ES-I3 (cell line): ENCODE measurements at regions not wholly inside any gene's neighbourhood (a gene's known extent, or its start where the extent isn't known, plus 50 kb on each side); places are given as distances from the start of the nearest gene placed in this dataset.

Experiments used
- H3K36me3 ChIP-seq: 2 replicates; pipeline ENCODE4 v1.6.1; 2013; ENCODE audit warnings: mild to moderate bottlenecking, low read length, control low read depth, moderate library complexity; ENCODE audit not compliant: insufficient read depth
- H3K4me1 ChIP-seq: 2 replicates; pipeline ENCODE4 v1.6.1; 2013; ENCODE audit warnings: mild to moderate bottlenecking, control low read depth, low read length; ENCODE audit not compliant: insufficient read depth
- H3K9ac ChIP-seq: 2 replicates; pipeline ENCODE4 v1.6.1; 2013; ENCODE audit warnings: low read depth, mild to moderate bottlenecking, low read length, moderate library complexity
- H3K9me3 ChIP-seq: 2 replicates; pipeline ENCODE4 v1.6.1; 2013; ENCODE audit warnings: mild to moderate bottlenecking, low read length, moderate library complexity; ENCODE audit not compliant: control insufficient read depth, insufficient read depth

DNA sequence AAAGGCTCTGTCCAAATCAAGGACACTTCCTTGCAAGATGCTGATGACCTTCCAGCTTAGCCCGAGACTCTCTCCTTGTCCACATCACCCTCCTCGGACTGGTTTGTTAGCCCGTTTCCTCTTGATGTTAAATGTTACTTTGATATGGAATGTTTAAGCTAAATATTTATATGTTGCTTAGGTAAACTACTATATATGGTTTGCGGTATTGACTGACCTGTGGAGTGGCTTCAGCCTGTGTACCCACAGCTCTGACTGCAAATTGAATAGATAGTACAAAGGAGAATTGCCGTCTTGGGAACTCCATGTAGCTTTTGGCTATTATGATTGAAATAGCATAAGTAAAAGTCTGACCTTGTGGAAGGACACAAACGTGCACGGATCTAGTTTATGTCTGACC is 422.0 kb downstream of the YTHDC2 start:
- Histone ChIP-seq H3K9me3 (no peaks in the 10 kb centered on the region), H3K36me3 (no peaks in the 10 kb centered on the region)

GRCh38 chr5:113937301-113937700 is 423.8 kb downstream of the YTHDC2 start:
- no peak overlapping the region for H3K9ac ChIP-seq

More for the DNA sequence above, 422.0 kb downstream of the YTHDC2 start:
- Histone ChIP-seq H3K9ac (no peak overlapping the region), H3K4me1 (no peaks in the 10 kb centered on the region)

GRCh38 chr5:113939988-113940387 is 421.9 kb upstream of the KCNN2 start:
- no peaks in the 10 kb centered on the region for H3K36me3 ChIP-seq
- H3K4me1 ChIP-seq, result no peaks in the 10 kb centered on the region
- no peaks in the 10 kb centered on the region for H3K9me3 ChIP-seq
- H3K9ac ChIP-seq, result no peak overlapping the region

More at GRCh38 chr5:113937301-113937700, 423.8 kb downstream of the YTHDC2 start:
- no peaks in the 10 kb centered on the region for H3K36me3 ChIP-seq
- H3K9me3 ChIP-seq, result no peaks in the 10 kb centered on the region
- H3K4me1 ChIP-seq, result no peaks in the 10 kb centered on the region

- no peaks in the 10 kb centered on the region for H3K36me3 ChIP-seq
- no peaks in the 10 kb centered on the region for H3K9me3 ChIP-seq
These were observed 411.7 kb upstream of the KCNN2 start for GRCh38 chr5:113950186-113950585.

DNA sequence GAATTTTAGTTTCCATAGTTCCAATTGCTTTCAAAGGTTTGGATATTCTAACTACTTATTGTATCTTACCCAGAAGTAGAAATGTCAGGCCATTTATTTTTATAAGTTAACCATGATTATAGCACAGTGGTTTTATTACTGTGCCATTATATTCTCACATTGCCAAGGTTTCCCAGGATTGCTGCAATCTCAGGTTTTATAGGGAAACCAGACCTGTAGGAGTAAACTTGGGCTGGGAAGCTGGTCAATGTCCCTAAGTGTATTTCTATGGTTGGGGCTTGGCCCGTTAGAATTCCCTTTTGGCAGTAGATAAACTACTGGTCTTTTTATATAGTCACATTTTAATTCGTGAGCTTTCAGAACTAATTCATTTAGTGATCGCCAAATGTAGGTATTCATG is 396.6 kb upstream of the KCNN2 start:
- Histone ChIP-seq H3K36me3 (no peaks in the 10 kb centered on the region), H3K9me3 (no peaks in the 10 kb centered on the region), H3K9ac (no peak overlapping the region), H3K4me1 (no peaks in the 10 kb centered on the region)

More at GRCh38 chr5:113950186-113950585, 411.7 kb upstream of the KCNN2 start:
- H3K9ac ChIP-seq, result no peak overlapping the region
- H3K4me1 ChIP-seq, result no peaks in the 10 kb centered on the region

DNA sequence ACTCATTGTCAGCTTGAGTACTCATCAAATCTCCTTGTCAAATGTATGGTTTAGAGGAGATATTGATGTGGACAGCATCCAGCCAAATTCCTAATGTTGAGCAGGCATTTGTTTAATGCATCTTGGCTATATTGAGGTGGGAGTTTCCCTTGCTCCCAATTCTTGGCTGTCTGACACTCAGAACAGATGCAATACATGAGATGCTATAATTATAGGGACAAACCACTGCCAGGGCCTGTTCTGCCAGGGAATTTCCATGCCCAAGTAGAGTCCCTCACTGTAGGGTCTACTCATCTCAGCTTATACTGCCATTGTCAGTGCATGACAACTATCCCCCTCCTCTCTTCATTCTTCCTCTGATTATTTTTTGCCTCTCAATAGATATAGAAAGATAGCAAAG is 392.0 kb upstream of the KCNN2 start:
- Histone ChIP-seq H3K9ac (no peak overlapping the region), H3K36me3 (no peaks in the 10 kb centered on the region), H3K4me1 (no peaks in the 10 kb centered on the region), H3K9me3 (no peaks in the 10 kb centered on the region)

GRCh38 chr5:113971454-113971853 is 390.4 kb upstream of the KCNN2 start:
- Histone ChIP-seq H3K9me3 (no peaks in the 10 kb centered on the region), H3K36me3 (no peaks in the 10 kb centered on the region), H3K9ac (no peak overlapping the region), H3K4me1 (no peaks in the 10 kb centered on the region)

DNA sequence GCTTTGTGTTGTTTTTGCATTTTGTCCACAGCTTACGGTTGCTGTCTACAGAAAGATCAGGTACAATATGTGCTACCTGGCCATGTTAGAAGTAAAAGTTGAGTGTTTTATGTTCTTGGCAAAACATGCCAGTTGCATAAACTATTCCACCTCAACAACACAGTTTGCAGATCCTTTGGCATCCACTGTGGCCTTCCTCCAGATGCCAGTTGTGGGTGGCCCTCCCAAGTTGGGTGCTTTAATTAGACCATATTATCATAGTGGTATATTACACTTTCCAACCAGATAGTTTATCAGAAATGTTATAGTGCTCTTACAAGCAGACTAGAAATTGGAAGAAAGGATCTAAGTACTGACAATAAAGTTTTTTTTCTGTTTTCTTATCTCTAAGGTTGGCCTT is 386.9 kb upstream of the KCNN2 start:
- Histone ChIP-seq H3K9me3 (no peaks in the 10 kb centered on the region), H3K36me3 (no peaks in the 10 kb centered on the region), H3K9ac (no peak overlapping the region), H3K4me1 (no peaks in the 10 kb centered on the region)

- no peaks in the 10 kb centered on the region for H3K36me3 ChIP-seq
- H3K4me1 ChIP-seq, result no peaks in the 10 kb centered on the region
- no peaks in the 10 kb centered on the region for H3K9me3 ChIP-seq
- H3K9ac ChIP-seq, result no peak overlapping the region
These were observed 376.9 kb upstream of the KCNN2 start for GRCh38 chr5:113984928-113985327.

- no peaks in the 10 kb centered on the region for H3K9me3 ChIP-seq
- H3K9ac ChIP-seq, result no peak overlapping the region
- no peaks in the 10 kb centered on the region for H3K36me3 ChIP-seq
- no peaks in the 10 kb centered on the region for H3K4me1 ChIP-seq
These were observed 376.4 kb upstream of the KCNN2 start for GRCh38 chr5:113985505-113985904.

GRCh38 chr5:113989278-113989912 is 372.5 kb upstream of the KCNN2 start:
- H3K9ac ChIP-seq, result no peak overlapping the region
- no peaks in the 10 kb centered on the region for H3K36me3 ChIP-seq
- no peaks in the 10 kb centered on the region for H3K9me3 ChIP-seq
- no peaks in the 10 kb centered on the region for H3K4me1 ChIP-seq

DNA sequence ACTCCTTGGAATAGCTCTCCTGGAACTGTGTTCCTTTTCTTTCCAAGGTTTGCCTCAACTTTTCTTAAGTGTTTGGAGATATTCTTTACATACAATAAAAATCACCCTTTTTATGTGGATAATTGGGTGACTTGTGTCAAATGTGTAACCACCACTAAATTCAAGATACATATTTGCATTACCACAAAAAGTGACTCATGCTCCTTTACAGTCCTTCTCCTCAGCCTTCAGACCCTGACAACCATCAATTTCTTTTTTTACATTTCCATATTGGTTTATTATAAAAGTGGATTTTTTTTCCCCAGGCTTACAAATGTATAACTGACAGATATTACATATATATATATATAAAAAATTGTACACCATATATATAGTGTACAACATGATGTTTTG is 372.0 kb upstream of the KCNN2 start:
- Histone ChIP-seq H3K4me1 (no peaks in the 10 kb centered on the region), H3K9ac (no peak overlapping the region), H3K9me3 (no peaks in the 10 kb centered on the region)

GRCh38 chr5:114001076-114001475 is 360.8 kb upstream of the KCNN2 start:
- H3K36me3 ChIP-seq, result no peaks in the 10 kb centered on the region
- no peaks in the 10 kb centered on the region for H3K9me3 ChIP-seq
- H3K9ac ChIP-seq, result no peak overlapping the region

More for the DNA sequence above, 372.0 kb upstream of the KCNN2 start:
- no peaks in the 10 kb centered on the region for H3K36me3 ChIP-seq

GRCh38 chr5:114006582-114006981 is 355.3 kb upstream of the KCNN2 start:
- no peaks in the 10 kb centered on the region for H3K36me3 ChIP-seq

More at GRCh38 chr5:114001076-114001475, 360.8 kb upstream of the KCNN2 start:
- 0 out of 2 replicates have a peak, but pooled peaks cover under 1% of the 10 kb centered on the region for H3K4me1 ChIP-seq

DNA sequence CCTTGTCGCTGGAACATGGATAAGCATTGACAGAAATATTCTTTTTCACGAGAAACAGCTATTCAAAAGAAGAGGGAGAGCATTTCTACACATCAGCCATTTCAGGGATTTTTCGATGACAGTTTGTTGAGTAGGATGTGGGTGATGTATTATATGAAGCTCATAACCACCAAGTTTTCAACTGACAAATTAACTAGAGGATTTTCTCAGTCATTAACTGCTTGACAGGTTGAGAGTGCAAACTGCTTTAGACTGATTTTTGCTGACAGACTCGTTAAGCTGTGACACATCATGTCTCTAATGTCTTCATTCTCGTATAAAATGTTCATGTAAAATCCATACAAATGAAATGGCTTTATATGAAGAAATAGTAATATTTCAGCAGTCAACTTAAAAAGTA is 354.2 kb upstream of the KCNN2 start:
- no peak overlapping the region for H3K9ac ChIP-seq
- H3K4me1 ChIP-seq, result 0 out of 2 replicates have a peak, but pooled peaks cover 5% of the 10 kb centered on the region
- no peaks in the 10 kb centered on the region for H3K9me3 ChIP-seq
- no peaks in the 10 kb centered on the region for H3K36me3 ChIP-seq

More at GRCh38 chr5:114006582-114006981, 355.3 kb upstream of the KCNN2 start:
- no peak overlapping the region for H3K9ac ChIP-seq
- H3K4me1 ChIP-seq, result 0 out of 2 replicates have a peak, but pooled peaks cover 5% of the 10 kb centered on the region
- H3K9me3 ChIP-seq, result no peaks in the 10 kb centered on the region
